Spleen (tissue), 11 donors: ENCODE measurements at regions not wholly inside any gene's neighbourhood (a gene's known extent, or its start where the extent isn't known, plus 50 kb on each side); places are given as distances from the start of the nearest gene placed in this dataset.

ENCODE experiments used
- DNase-seq: peaks from one replicate; pipeline ENCODE4 v3.0.0-alpha.2; 2020
- H3K27ac ChIP-seq, 8 donors: fragments of 200-600 bp; sonication (generic) in 7 of 8; 1 replicate in 4 of 8; 2 replicates in 4 of 8; pipeline versions ENCODE4 v1.5.0 to v1.8.0; 2016 to 2021; ENCODE audit warnings: inconsistent platforms in 4 of 8, mild to moderate bottlenecking in 4 of 8, moderate library complexity in 1 of 8
- H3K27me3 ChIP-seq, 7 donors: fragments of 200-600 bp; sonication (generic) in 6 of 7; replicated peaks in 1 of 7; 1 replicate in 4 of 7; 2 replicates in 3 of 7; pipeline versions ENCODE4 v1.5.0 to v1.8.0; 2016 to 2021; ENCODE audit warnings: inconsistent platforms in 3 of 7, mild to moderate bottlenecking in 1 of 7
- H3K36me3 ChIP-seq, 6 donors: fragments of 200-600 bp; sonication (generic) in 5 of 6; 1 replicate in 4 of 6; 2 replicates in 2 of 6; pipeline versions ENCODE4 v1.5.0 to v1.8.0; 2016 to 2021; ENCODE audit warnings: inconsistent platforms in 2 of 6
- H3K4me1 ChIP-seq, 6 donors: fragments of 200-600 bp; sonication (generic) in 5 of 6; 1 replicate in 3 of 6; 2 replicates in 3 of 6; pipeline versions ENCODE4 v1.5.0 to v1.8.0; 2016 to 2021; ENCODE audit warnings: inconsistent platforms in 3 of 6
- H3K4me3 ChIP-seq, 8 donors: fragments of 200-600 bp; sonication (generic) in 7 of 8; 1 replicate in 4 of 8; 2 replicates in 4 of 8; pipeline versions ENCODE4 v1.5.0 to v1.8.0; 2016 to 2021; ENCODE audit warnings: inconsistent platforms in 4 of 8, mild to moderate bottlenecking in 4 of 8, moderate library complexity in 2 of 8
- H3K9me3 ChIP-seq, 8 donors: fragments of 200-600 bp; sonication (generic) in 7 of 8; 1 replicate in 4 of 8; 2 replicates in 4 of 8; pipeline versions ENCODE4 v1.5.0 to v1.8.0; 2016 to 2021; ENCODE audit warnings: inconsistent platforms in 4 of 8
- POLR2A ChIP-seq, 3 donors: fragments of 450-650 bp; IDR thresholded peaks; one replicate each; pipeline ENCODE4 v1.5.1; 2017; ENCODE audit warnings: antibody characterized with exemption in 3 of 3, mild to moderate bottlenecking in 1 of 3
- POLR2AphosphoS5 ChIP-seq, 3 donors: sonication (generic); formaldehyde crosslinking; IDR thresholded peaks; one replicate each; pipeline ENCODE4 v1.5.1; 2017; ENCODE audit warnings: antibody characterized with exemption in 3 of 3
- WGBS, 5 donors: extraction: QIAGEN DNeasy Blood & Tissue Kit in 3 of 5; methylation state at CpG; one replicate each; pipeline versions ENCODE4 v1.1.5 to v1.1.7; 2013 to 2018; 5-methylcytosine and 5-hydroxymethylcytosine counted together
- intact Hi-C: fragments of 100-400 bp; cut with DNase I; formaldehyde crosslinking; loops from one replicate; pipeline ENCODE4 v1.15.0; 2023; ENCODE audit warnings: low total_unique reads
- TF ChIP-seq, protein P1 (sequence below), 11 experiments: fragments of 200-600 bp in 7 of 11; fragments of 450-650 bp in 4 of 11; sonication (generic) in 4 of 11; IDR thresholded peaks in 8 of 11; conservative IDR thresholded peaks in 3 of 11; 1 replicate in 7 of 11; 2 replicates in 4 of 11; pipeline versions ENCODE4 v1.4.0 to v1.8.0; 2016 to 2021; ENCODE audit warnings: antibody characterized with exemption in 11 of 11, inconsistent platforms in 4 of 11, mild to moderate bottlenecking in 1 of 11
- donor health status: healthy with polysubstance abuse.
- donor health status: DM: no; HTN: no; CAD: no; lungs with moderate emphysema.
- donor health status: DM: no; HTN: no; CAD: no.
- donor health status: Bipolar disorder and iron deficiency.
- donor health status: healthy.
- donor health status: DM: no; HTN: no; CAD: no.
- donor health status: DM: yes; HTN: yes; CAD: no.

DNA sequence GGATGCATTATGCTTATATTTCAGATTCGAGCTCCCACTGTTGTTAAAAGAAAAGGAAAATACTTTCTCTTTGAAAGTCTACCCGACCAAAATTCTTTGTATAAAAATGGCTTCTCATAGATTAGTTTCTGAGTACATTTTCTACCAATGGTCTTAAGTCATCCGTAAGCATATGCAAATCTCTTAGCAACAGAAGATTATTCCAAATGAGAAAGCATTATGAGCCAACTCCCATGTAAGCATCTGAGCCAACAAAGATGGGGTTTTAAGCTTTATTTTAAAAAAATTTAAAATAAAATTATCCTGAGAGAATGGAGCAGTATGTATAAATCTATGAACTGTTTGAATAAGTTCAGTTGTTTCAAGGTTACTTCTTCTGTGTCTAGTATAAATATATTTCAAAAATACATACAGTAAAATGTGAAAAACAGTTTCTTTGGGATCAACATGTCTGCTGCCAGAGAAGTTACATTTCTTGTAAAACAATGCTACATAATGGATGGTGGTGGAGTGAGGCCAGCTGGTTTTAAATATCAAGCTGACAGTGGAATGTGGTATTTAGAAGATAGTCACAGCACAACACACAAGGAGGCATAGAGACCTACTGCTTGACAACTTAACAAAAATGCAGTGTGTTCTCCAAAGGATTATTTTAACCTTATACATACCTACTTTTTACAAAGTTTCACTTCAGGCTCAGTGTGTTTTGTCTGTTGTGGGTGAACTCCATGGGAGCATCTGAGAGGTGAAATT is 199.5 kb upstream of the DIPK2B start:
- Histone ChIP-seq H3K27me3 (peaks cover 0 to 15% (median 0%) of the 10 kb centered on the region in 7 donors), H3K4me1 (no peaks in the 10 kb centered on the region), H3K27ac (no peak overlapping the region), H3K9me3 (peaks cover 2 to 21% (median 17%) of the 10 kb centered on the region in 8 donors), H3K4me3 (no peak overlapping the region), H3K36me3 (no peaks in the 10 kb centered on the region)
- WGBS, 5 donors = 58 to 76% (median 70%) methylated on average over 3 of the region's 3 CpGs
- no peak for DNase-seq
- intact Hi-C loops = no loop called here
- TF ChIP-seq, protein P1, sequence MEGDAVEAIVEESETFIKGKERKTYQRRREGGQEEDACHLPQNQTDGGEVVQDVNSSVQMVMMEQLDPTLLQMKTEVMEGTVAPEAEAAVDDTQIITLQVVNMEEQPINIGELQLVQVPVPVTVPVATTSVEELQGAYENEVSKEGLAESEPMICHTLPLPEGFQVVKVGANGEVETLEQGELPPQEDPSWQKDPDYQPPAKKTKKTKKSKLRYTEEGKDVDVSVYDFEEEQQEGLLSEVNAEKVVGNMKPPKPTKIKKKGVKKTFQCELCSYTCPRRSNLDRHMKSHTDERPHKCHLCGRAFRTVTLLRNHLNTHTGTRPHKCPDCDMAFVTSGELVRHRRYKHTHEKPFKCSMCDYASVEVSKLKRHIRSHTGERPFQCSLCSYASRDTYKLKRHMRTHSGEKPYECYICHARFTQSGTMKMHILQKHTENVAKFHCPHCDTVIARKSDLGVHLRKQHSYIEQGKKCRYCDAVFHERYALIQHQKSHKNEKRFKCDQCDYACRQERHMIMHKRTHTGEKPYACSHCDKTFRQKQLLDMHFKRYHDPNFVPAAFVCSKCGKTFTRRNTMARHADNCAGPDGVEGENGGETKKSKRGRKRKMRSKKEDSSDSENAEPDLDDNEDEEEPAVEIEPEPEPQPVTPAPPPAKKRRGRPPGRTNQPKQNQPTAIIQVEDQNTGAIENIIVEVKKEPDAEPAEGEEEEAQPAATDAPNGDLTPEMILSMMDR (IDR thresholded peaks at IDR 0.05 in 8 of 11, conservative IDR thresholded peaks at IDR 0.05 in 3 of 11) = no peak
- TF ChIP-seq POLR2A (IDR thresholded peaks at IDR 0.05) = no peak
- no peak for TF ChIP-seq POLR2AphosphoS5 (IDR thresholded peaks at IDR 0.05)

DNA sequence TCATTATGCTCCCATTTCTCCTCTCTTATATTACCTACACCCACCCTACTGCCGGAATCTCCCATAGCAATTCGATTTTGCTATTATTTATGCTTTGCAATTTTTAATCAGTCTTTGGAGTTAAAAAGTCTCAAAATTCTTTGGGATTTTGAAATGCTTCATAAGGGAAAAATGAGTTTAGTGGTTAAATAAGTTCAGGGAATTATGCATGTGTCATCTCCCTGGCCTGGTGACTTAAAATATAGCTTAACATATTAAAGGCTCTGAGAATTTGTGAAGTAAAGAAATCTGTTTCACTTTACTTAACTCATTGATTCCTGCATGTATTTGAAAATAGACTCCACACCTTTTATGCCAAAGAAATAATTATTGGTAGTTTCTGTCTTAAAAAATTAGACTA is 185.1 kb upstream of the DIPK2B start:
- intact Hi-C loops = no loop called here
- no peak overlapping the region for H3K4me3 ChIP-seq
- 75 to 98% (median 85%) methylated on average over 2 of the region's 2 CpGs for WGBS, 5 donors
- H3K27ac ChIP-seq = no peak overlapping the region
- no peak for DNase-seq
- no peak for TF ChIP-seq POLR2AphosphoS5 (IDR thresholded peaks at IDR 0.05)
- no peak for TF ChIP-seq POLR2A (IDR thresholded peaks at IDR 0.05)
- TF ChIP-seq, protein P1 (IDR thresholded peaks at IDR 0.05 in 8 of 11, conservative IDR thresholded peaks at IDR 0.05 in 3 of 11) = no peak
- H3K27me3 ChIP-seq = no peaks in the 10 kb centered on the region
- peaks cover 0 to 23% (median 5%) of the 10 kb centered on the region in 8 donors for H3K9me3 ChIP-seq
- H3K36me3 ChIP-seq = no peaks in the 10 kb centered on the region
- no peaks in the 10 kb centered on the region for H3K4me1 ChIP-seq

DNA sequence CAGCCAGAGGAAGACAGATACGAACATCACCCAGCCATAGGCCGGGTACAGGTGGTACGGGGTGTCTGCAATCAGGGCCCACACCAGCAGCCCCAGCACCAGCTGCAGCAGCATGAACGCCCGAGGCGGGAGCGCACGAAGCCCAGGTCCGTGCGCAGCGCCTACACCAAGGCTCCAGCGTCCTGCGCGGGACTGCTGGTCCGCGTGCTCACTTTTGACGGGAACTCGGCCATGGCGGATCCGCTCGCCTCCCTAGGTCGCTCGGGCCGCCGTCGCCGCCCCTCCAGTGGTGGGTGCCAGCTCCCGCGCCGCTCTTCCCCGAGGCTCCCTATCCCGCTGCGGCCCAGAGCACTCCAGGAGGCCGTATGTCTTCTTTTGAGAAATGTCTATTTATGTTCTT is 181.2 kb upstream of the DIPK2B start:
- no peaks in the 10 kb centered on the region for H3K27me3 ChIP-seq
- no peak for DNase-seq
- no peak for TF ChIP-seq POLR2A (IDR thresholded peaks at IDR 0.05)
- TF ChIP-seq POLR2AphosphoS5 (IDR thresholded peaks at IDR 0.05) = no peak
- TF ChIP-seq, protein P1 (IDR thresholded peaks at IDR 0.05 in 8 of 11, conservative IDR thresholded peaks at IDR 0.05 in 3 of 11) = no peak
- 80 to 98% (median 96%) methylated on average over 14 to 34 of the region's 34 CpGs for WGBS, 5 donors
- H3K4me3 ChIP-seq = no peak overlapping the region
- no peaks in the 10 kb centered on the region for H3K9me3 ChIP-seq
- H3K27ac ChIP-seq = no peak overlapping the region
- no peaks in the 10 kb centered on the region for H3K36me3 ChIP-seq
- H3K4me1 ChIP-seq = no peaks in the 10 kb centered on the region
- intact Hi-C loops = no loop called here

DNA sequence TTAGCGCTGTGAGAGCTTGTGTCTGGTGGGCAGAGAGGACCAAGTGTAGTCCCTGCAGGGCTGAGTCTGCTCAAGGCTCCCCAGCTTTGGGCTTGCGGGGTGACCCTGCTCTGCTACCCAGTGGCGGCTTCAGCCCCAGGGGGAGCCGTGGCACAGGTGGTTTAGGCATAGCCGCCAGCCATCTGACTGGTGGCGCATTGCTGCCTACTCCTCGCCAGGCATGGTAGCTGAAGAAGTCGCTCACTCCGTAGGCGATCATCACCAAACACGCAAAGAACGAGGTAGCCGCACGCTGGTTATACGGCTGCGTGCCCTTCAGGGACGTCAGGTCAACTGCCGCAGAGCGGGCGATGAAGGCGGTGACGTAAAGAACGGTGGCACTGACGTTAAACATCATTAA is 180.7 kb upstream of the DIPK2B start:
- no peak overlapping the region for H3K4me3 ChIP-seq
- intact Hi-C loops = no loop called here
- no peaks in the 10 kb centered on the region for H3K4me1 ChIP-seq
- H3K36me3 ChIP-seq = no peaks in the 10 kb centered on the region
- no peak overlapping the region for H3K27ac ChIP-seq
- WGBS, 5 donors = 94 to 98% (median 95%) methylated on average over 21 to 24 of the region's 24 CpGs
- TF ChIP-seq, protein P1 (IDR thresholded peaks at IDR 0.05 in 8 of 11, conservative IDR thresholded peaks at IDR 0.05 in 3 of 11) = no peak
- TF ChIP-seq POLR2A (IDR thresholded peaks at IDR 0.05) = no peak
- no peak for TF ChIP-seq POLR2AphosphoS5 (IDR thresholded peaks at IDR 0.05)
- H3K9me3 ChIP-seq = no peaks in the 10 kb centered on the region
- DNase-seq = no peak
- no peaks in the 10 kb centered on the region for H3K27me3 ChIP-seq
